ENCODE measurements at regions not wholly inside any gene's neighbourhood (a gene's known extent, or its start where the extent isn't known, plus 50 kb on each side); places are given as distances from the start of the nearest gene placed in this dataset.

DNA sequence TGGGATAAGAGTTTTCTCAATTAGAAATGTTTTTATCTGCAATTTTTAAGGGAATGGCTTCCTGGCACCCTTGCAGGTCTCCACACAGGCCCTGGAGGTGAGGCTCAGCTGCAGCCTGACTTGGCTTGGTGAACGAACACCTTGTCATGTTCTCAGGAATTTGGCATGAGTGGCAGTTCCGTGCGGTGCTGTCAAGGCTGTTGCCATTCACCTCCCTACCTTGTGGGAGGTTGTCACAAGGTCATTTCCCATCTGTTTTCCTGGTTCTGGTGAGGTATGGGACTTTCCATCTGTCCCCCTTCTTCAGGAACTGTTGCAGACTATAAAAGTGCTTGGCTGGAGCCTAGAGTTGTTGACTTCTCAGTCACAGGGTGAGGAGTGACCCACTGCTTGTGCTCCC lies 82.9 kb downstream of the ELOVL4 start:
- DNase-seq (ENCODE audit: insufficient read length, low spot score): no peak
- FAIRE-seq: no peak
- TF ChIP-seq POLR2A (IDR thresholded peaks at IDR 0.05; ENCODE audit: low read depth, low read length) (no peak), PAX5 (IDR thresholded peaks at IDR 0.05; ENCODE audit: insufficient read depth, low read length, severe bottlenecking) (no peak), TAF1 (IDR thresholded peaks at IDR 0.05; ENCODE audit: low read depth, low read length) (no peak), POLR2AphosphoS5 (IDR thresholded peaks at IDR 0.05; ENCODE audit: low read depth, low read length) (no peak)

DNA sequence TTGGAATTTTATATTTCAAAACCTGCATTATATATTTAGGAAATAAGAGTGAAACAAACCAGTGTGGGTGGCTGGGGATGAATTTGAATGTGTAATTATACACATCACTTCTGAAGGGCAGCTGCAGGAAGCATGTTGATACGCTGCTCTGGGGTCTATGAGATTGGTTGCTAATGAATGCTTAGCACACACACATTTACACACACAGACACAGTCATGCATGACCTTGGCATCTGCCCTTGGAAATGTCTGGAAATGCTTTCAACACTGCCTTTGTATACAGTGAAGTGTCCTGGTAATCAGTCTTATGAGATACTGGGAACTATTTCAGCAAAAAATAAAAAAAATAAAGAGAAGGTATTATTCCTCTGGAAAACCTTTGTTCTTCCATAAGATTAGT lies 83.4 kb downstream of the ELOVL4 start:
- DNase-seq (ENCODE audit: insufficient read length, low spot score) (no peak), FAIRE-seq (no peak)
- TF ChIP-seq POLR2A (IDR thresholded peaks at IDR 0.05; ENCODE audit: low read depth, low read length) (no peak), TAF1 (IDR thresholded peaks at IDR 0.05; ENCODE audit: low read depth, low read length) (no peak), POLR2AphosphoS5 (IDR thresholded peaks at IDR 0.05; ENCODE audit: low read depth, low read length) (no peak), PAX5 (IDR thresholded peaks at IDR 0.05; ENCODE audit: insufficient read depth, low read length, severe bottlenecking) (no peak)

- FAIRE-seq (no peak), DNase-seq (ENCODE audit: insufficient read length, low spot score) (no peak)
- TF ChIP-seq POU2F2 (IDR thresholded peaks at IDR 0.05; ENCODE audit: low read depth, low read length) (no peak), POLR2A (IDR thresholded peaks at IDR 0.05; ENCODE audit: low read depth, low read length) (no peak), SPI1 (IDR thresholded peaks at IDR 0.05; ENCODE audit: low read depth, low read length) (no peak), TAF1 (IDR thresholded peaks at IDR 0.05; ENCODE audit: low read depth, low read length) (no peak), POLR2AphosphoS5 (IDR thresholded peaks at IDR 0.05; ENCODE audit: low read depth, low read length) (no peak), PAX5 (IDR thresholded peaks at IDR 0.05; ENCODE audit: insufficient read depth, low read length, severe bottlenecking) (no peak)
Observed at GRCh38 chr6:79863566-79863965, 83.8 kb downstream of the ELOVL4 start.

GRCh38 chr6:79862711-79863110 lies 84.6 kb downstream of the ELOVL4 start:
- DNase-seq (ENCODE audit: insufficient read length, low spot score) (no peak), FAIRE-seq (no peak)

GRCh38 chr6:79862126-79862525 lies 85.2 kb downstream of the ELOVL4 start:
- no peak for FAIRE-seq
- TF ChIP-seq POLR2A (IDR thresholded peaks at IDR 0.05; ENCODE audit: low read depth, low read length) (no peak), PAX5 (IDR thresholded peaks at IDR 0.05; ENCODE audit: insufficient read depth, low read length, severe bottlenecking) (no peak), TAF1 (IDR thresholded peaks at IDR 0.05; ENCODE audit: low read depth, low read length) (no peak), SPI1 (IDR thresholded peaks at IDR 0.05; ENCODE audit: low read depth, low read length) (no peak)
- no peak for DNase-seq (ENCODE audit: insufficient read length, low spot score)

More at GRCh38 chr6:79862711-79863110, 84.6 kb downstream of the ELOVL4 start:
- TF ChIP-seq POU2F2 (IDR thresholded peaks at IDR 0.05; ENCODE audit: low read depth, low read length): no peak

DNA sequence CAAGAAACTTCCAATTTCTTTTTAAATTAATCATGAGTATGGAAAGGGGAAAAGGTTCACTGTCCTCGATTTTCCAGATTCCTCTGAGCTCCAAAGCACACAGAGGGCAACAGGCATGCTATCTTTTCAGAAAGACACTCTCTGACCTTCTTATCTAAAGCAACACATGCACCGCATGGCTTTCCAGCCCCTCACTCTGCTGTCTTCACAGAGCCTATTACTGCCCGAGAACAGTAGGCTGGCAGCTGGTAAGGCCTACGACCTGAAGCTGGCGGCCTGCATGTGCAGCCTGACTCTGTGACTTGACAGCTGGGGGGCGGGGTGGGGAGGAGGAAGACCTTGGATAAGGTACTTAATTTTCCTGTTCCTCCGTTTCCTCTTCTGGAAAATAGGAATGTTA lies 86.3 kb downstream of the ELOVL4 start:
- FAIRE-seq: no peak
- DNase-seq (ENCODE audit: insufficient read length, low spot score): no peak
- TF ChIP-seq POLR2AphosphoS5 (IDR thresholded peaks at IDR 0.05; ENCODE audit: low read depth, low read length) (no peak), POLR2A (IDR thresholded peaks at IDR 0.05; ENCODE audit: low read depth, low read length) (no peak), TAF1 (IDR thresholded peaks at IDR 0.05; ENCODE audit: low read depth, low read length) (no peak), PAX5 (IDR thresholded peaks at IDR 0.05; ENCODE audit: insufficient read depth, low read length, severe bottlenecking) (no peak), SPI1 (IDR thresholded peaks at IDR 0.05; ENCODE audit: low read depth, low read length) (no peak), POU2F2 (IDR thresholded peaks at IDR 0.05; ENCODE audit: low read depth, low read length) (no peak)

DNA sequence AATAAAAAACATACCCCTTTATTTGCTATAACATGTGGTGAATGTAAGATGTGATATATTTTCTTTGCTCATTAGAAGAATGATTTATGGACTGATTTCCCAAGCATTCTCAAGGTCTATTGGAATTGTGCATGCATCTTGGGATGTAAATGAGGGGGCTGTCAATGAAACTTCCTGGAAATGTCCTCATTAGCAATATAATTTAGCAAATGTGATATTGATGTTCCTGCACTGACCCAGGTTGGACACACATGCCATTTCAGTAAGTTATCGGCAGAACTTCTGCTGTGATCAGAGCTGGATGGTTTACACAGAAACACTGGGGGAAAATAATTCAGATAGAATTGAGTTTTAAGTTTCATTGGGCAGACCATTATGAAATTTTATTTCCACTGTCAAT lies 99.9 kb downstream of the ELOVL4 start:
- no peak for FAIRE-seq
- TF ChIP-seq POLR2A (IDR thresholded peaks at IDR 0.05; ENCODE audit: low read depth, low read length): no peak
- no peak for TF ChIP-seq TAF1 (IDR thresholded peaks at IDR 0.05; ENCODE audit: low read depth, low read length)
- no peak for TF ChIP-seq PAX5 (IDR thresholded peaks at IDR 0.05; ENCODE audit: insufficient read depth, low read length, severe bottlenecking)
- no peak for TF ChIP-seq POU2F2 (IDR thresholded peaks at IDR 0.05; ENCODE audit: low read depth, low read length)
- no peak for TF ChIP-seq SPI1 (IDR thresholded peaks at IDR 0.05; ENCODE audit: low read depth, low read length)
- TF ChIP-seq POLR2AphosphoS5 (IDR thresholded peaks at IDR 0.05; ENCODE audit: low read depth, low read length): no peak
- no peak for DNase-seq (ENCODE audit: insufficient read length, low spot score)

- no peak for FAIRE-seq
- TF ChIP-seq POU2F2 (IDR thresholded peaks at IDR 0.05; ENCODE audit: low read depth, low read length) (no peak), TAF1 (IDR thresholded peaks at IDR 0.05; ENCODE audit: low read depth, low read length) (no peak), POLR2A (IDR thresholded peaks at IDR 0.05; ENCODE audit: low read depth, low read length) (no peak), PAX5 (IDR thresholded peaks at IDR 0.05; ENCODE audit: insufficient read depth, low read length, severe bottlenecking) (no peak), SPI1 (IDR thresholded peaks at IDR 0.05; ENCODE audit: low read depth, low read length) (no peak), POLR2AphosphoS5 (IDR thresholded peaks at IDR 0.05; ENCODE audit: low read depth, low read length) (no peak)
Observed at GRCh38 chr6:79842376-79843040, 104.8 kb downstream of the ELOVL4 start.

DNA sequence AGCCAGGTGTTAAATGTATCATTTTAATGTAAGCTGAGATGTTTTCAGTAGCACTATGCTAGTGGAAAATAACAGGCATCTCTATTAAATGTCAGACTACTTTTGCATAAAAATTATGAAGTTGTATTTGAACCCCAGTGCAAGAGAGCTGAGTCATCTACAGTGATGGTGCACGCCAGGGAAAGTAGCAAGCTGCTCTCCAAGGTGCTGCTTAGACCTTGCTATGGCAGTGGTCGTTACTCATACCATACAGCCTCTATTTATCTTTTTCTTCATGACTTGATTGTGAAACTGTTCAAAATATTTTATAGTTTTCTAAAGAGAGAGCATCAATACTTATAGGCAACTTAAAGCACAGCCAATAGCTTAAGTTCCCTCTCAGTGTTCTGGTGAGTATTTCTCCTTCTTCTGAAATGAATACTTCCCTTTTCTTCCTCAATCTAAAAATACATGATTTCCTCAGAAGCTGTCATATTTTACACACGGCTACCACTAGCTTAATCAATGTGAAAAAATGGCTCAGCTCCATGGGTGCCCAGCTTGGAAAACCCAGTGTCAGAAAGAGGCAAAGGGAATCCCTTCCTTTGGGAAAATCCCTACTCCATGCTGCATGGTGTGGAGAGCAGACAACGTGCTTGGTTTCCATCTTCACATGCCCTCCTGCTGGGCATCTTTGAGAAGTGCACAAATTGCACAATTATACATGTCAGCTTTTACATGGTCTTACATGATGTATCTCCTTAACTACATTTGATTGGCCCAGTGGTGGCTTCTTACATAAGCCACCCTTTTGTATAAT lies 105.6 kb downstream of the ELOVL4 start:
- no peak for FAIRE-seq
- no peak for DNase-seq (ENCODE audit: insufficient read length, low spot score)
- TF ChIP-seq POLR2AphosphoS5 (IDR thresholded peaks at IDR 0.05; ENCODE audit: low read depth, low read length) (no peak), PAX5 (IDR thresholded peaks at IDR 0.05; ENCODE audit: insufficient read depth, low read length, severe bottlenecking) (no peak), TAF1 (IDR thresholded peaks at IDR 0.05; ENCODE audit: low read depth, low read length) (no peak), POLR2A (IDR thresholded peaks at IDR 0.05; ENCODE audit: low read depth, low read length) (no peak), SPI1 (IDR thresholded peaks at IDR 0.05; ENCODE audit: low read depth, low read length) (no peak), POU2F2 (IDR thresholded peaks at IDR 0.05; ENCODE audit: low read depth, low read length) (no peak)

More at GRCh38 chr6:79842376-79843040, 104.8 kb downstream of the ELOVL4 start:
- DNase-seq (ENCODE audit: insufficient read length, low spot score): no peak

DNA sequence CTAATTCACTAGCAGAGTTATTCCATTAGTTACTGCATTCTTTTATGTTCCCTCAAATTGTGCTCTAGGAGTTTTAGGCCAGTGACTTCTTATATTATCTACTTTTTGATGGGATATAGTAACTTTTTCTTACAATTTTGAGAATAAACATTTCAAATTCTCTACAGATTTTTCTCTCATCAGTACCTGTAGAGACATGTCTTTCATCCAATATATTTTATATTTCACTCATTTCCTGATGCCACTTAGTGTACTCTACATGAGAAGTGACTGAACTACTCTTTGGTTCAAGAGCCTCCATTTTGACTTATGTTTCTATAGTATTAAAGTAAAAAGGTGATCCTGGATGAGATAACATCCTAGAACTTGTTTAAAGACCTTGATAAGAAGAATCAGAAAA lies 108.5 kb downstream of the ELOVL4 start:
- FAIRE-seq (no peak), DNase-seq (ENCODE audit: insufficient read length, low spot score) (no peak)
- TF ChIP-seq SPI1 (IDR thresholded peaks at IDR 0.05; ENCODE audit: low read depth, low read length) (no peak), POU2F2 (IDR thresholded peaks at IDR 0.05; ENCODE audit: low read depth, low read length) (no peak), POLR2A (IDR thresholded peaks at IDR 0.05; ENCODE audit: low read depth, low read length) (no peak), TAF1 (IDR thresholded peaks at IDR 0.05; ENCODE audit: low read depth, low read length) (no peak), POLR2AphosphoS5 (IDR thresholded peaks at IDR 0.05; ENCODE audit: low read depth, low read length) (no peak), PAX5 (IDR thresholded peaks at IDR 0.05; ENCODE audit: insufficient read depth, low read length, severe bottlenecking) (no peak)
